ENCODE measurements at regions not wholly inside any gene's neighbourhood (a gene's known extent, or its start where the extent isn't known, plus 50 kb on each side); places are given as distances from the start of the nearest gene placed in this dataset.

GRCh38 chr21:32182449-32182848 is 96.4 kb downstream of the MIS18A start (continued):
- TF ChIP-seq, protein P1, sequence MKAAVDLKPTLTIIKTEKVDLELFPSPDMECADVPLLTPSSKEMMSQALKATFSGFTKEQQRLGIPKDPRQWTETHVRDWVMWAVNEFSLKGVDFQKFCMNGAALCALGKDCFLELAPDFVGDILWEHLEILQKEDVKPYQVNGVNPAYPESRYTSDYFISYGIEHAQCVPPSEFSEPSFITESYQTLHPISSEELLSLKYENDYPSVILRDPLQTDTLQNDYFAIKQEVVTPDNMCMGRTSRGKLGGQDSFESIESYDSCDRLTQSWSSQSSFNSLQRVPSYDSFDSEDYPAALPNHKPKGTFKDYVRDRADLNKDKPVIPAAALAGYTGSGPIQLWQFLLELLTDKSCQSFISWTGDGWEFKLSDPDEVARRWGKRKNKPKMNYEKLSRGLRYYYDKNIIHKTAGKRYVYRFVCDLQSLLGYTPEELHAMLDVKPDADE (IDR thresholded peaks at IDR 0.05), result no peak
- TF ChIP-seq EZH2 (IDR thresholded peaks at IDR 0.05; ENCODE audit: low read depth, unreplicated experiment) (no peak), REST (IDR thresholded peaks at IDR 0.05; ENCODE audit: unreplicated experiment) (no peak), NANOG (IDR thresholded peaks at IDR 0.05; ENCODE audit: borderline replicate concordance) (no peak), CREB1 (CRISPR knock-in tag; IDR thresholded peaks at IDR 0.05; ENCODE audit: low read depth) (no peak), ZNF331 (CRISPR knock-in tag; IDR thresholded peaks at IDR 0.05; ENCODE audit: low read depth) (no peak), POLR2AphosphoS5 (IDR thresholded peaks at IDR 0.05; ENCODE audit: low read depth) (no peak), ZNF114 (CRISPR knock-in tag; IDR thresholded peaks at IDR 0.05) (no peak), JUNB (IDR thresholded peaks at IDR 0.05; ENCODE audit: unreplicated experiment) (no peak), EZH2phosphoT487 (IDR thresholded peaks at IDR 0.05; ENCODE audit: unreplicated experiment) (no peak)
- TF ChIP-seq, protein P2, sequence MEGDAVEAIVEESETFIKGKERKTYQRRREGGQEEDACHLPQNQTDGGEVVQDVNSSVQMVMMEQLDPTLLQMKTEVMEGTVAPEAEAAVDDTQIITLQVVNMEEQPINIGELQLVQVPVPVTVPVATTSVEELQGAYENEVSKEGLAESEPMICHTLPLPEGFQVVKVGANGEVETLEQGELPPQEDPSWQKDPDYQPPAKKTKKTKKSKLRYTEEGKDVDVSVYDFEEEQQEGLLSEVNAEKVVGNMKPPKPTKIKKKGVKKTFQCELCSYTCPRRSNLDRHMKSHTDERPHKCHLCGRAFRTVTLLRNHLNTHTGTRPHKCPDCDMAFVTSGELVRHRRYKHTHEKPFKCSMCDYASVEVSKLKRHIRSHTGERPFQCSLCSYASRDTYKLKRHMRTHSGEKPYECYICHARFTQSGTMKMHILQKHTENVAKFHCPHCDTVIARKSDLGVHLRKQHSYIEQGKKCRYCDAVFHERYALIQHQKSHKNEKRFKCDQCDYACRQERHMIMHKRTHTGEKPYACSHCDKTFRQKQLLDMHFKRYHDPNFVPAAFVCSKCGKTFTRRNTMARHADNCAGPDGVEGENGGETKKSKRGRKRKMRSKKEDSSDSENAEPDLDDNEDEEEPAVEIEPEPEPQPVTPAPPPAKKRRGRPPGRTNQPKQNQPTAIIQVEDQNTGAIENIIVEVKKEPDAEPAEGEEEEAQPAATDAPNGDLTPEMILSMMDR (conservative IDR thresholded peaks at IDR 0.05; ENCODE audit: low read depth in 2 of 2), result no peak

DNA sequence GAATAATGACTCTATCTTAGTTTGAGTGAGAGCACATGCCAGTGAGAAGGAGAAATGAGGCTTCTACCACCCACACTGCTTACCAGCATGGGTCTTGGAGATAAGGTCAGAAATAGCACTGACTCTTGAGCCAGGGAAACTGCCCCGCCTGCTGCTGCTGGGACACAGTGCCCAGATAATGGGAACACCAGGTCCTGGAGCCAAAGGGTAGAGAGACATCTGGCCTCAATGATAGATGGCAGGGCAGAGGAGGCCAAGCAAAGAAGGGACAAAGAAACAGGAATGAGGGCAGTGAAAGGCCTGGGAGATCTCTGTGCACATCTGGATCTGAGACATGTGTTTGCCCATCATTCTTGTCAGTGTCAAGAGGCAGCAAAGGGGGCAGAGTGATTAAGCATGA is 97.4 kb downstream of the MIS18A start:
- no peak overlapping the region for H3K4me3 Mint-ChIP-seq
- Histone ChIP-seq H2AFZ (no peak overlapping the region), H3K27ac (ENCODE audit: low read depth) (no peak overlapping the region), H3K27me3 (ENCODE audit: insufficient read depth) (no peaks in the 10 kb centered on the region), H3F3A (replicated peaks; ENCODE audit: low read depth) (no peaks in the 10 kb centered on the region), H3K36me3 (ENCODE audit: insufficient read depth) (no peaks in the 10 kb centered on the region), H3K4me2 (no peak overlapping the region), H4K20me1 (replicated peaks; ENCODE audit: insufficient read depth) (no peaks in the 10 kb centered on the region), H3K9me2 (ENCODE audit: insufficient read depth) (no peaks in the 10 kb centered on the region), H3K4me3 (no peak overlapping the region), H3K4me1 (ENCODE audit: insufficient read depth) (no peaks in the 10 kb centered on the region), H3K79me2 (replicated peaks; ENCODE audit: insufficient read depth) (no peaks in the 10 kb centered on the region)
- ATAC-seq (no peak), DNase-seq (ENCODE audit: low spot score) (no peak)
- TF ChIP-seq REST (IDR thresholded peaks at IDR 0.05; ENCODE audit: unreplicated experiment) (no peak), ZNF331 (CRISPR knock-in tag; IDR thresholded peaks at IDR 0.05; ENCODE audit: low read depth) (no peak), EZH2phosphoT487 (IDR thresholded peaks at IDR 0.05; ENCODE audit: unreplicated experiment) (no peak), JUNB (IDR thresholded peaks at IDR 0.05; ENCODE audit: unreplicated experiment) (no peak)
- H3K36me3 Mint-ChIP-seq (ENCODE audit: low read depth), result no peaks in the 10 kb centered on the region
- H3K4me1 Mint-ChIP-seq, result peaks cover 12% of the 10 kb centered on the region
- H3K27ac Mint-ChIP-seq, result no peak overlapping the region
- H3K9me3 Mint-ChIP-seq, result no peaks in the 10 kb centered on the region
- H3K27me3 Mint-ChIP-seq (ENCODE audit: insufficient read depth, low read depth, poor library complexity), result peaks cover 6% of the 10 kb centered on the region
